ENCODE measurements at regions not wholly inside any gene's neighbourhood (a gene's known extent, or its start where the extent isn't known, plus 50 kb on each side); places are given as distances from the start of the nearest gene placed in this dataset.

DNA sequence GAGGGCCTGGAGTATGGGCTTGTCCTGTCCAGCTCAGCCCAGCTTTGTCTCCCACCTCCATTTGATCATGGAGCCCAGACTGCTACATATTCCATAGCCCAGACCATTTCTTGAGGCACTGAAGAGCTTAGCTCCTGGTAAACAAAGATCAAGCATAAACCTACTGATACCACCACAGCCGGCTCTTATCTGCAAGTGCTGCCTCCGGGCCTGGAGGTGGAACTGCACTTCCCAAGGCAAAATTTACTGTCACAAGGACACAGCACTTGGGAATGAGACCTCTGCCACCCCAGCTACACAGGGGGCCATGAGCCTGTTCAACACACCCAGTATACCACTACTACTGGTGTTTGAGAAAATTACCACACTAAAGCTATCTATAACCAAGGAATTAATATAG, 53.7 kb upstream of the PLSCR5 start:
- TF ChIP-seq, protein P1, sequence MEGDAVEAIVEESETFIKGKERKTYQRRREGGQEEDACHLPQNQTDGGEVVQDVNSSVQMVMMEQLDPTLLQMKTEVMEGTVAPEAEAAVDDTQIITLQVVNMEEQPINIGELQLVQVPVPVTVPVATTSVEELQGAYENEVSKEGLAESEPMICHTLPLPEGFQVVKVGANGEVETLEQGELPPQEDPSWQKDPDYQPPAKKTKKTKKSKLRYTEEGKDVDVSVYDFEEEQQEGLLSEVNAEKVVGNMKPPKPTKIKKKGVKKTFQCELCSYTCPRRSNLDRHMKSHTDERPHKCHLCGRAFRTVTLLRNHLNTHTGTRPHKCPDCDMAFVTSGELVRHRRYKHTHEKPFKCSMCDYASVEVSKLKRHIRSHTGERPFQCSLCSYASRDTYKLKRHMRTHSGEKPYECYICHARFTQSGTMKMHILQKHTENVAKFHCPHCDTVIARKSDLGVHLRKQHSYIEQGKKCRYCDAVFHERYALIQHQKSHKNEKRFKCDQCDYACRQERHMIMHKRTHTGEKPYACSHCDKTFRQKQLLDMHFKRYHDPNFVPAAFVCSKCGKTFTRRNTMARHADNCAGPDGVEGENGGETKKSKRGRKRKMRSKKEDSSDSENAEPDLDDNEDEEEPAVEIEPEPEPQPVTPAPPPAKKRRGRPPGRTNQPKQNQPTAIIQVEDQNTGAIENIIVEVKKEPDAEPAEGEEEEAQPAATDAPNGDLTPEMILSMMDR (IDR thresholded peaks at IDR 0.05) = no peak
- no peak for TF ChIP-seq POLR2A (IDR thresholded peaks at IDR 0.05)

Data from Peyer's patch (tissue), 4 donors.